GM12865 (cell line): ENCODE measurements at regions not wholly inside any gene's neighbourhood (a gene's known extent, or its start where the extent isn't known, plus 50 kb on each side); places are given as distances from the start of the nearest gene placed in this dataset.

Experiments used
- DNase-seq: peaks from one replicate; pipeline ENCODE4 v3.0.0; 2010; ENCODE audit warnings: low read depth
- H3K4me3 ChIP-seq: 2 replicates; pipeline ENCODE4 v1.5.1; 2011; ENCODE audit warnings: mild to moderate bottlenecking, low read depth, low read length, control low read depth
- TF ChIP-seq, protein P1 (sequence below): IDR thresholded peaks from 2 replicates; pipeline ENCODE4 v1.5.1; 2011; ENCODE audit warnings: low read length, control low read depth, low read depth, inconsistent platforms; ENCODE audit not compliant: insufficient read depth; ENCODE audit errors: missing control alignments

DNA sequence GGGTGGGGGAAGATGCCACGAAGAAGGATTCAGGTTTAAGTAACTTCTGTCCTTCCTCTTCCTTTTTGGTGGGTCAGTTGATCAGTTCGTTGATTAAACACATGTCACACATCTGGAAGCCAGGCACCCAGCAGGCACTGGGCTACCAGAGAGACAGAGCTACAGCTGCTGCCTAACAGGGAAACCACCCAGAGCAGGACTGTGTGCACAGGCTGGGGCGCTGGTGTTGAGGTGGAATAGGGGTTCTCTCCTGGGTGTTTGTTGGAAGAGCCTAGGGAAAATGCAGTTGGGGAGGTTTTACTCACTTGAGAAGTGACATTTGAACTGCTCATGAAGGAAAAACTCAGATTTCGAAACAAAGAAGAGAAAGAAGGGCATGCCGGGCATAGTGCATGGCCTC is 152.4 kb downstream of the IRX5 start:
- no peak for DNase-seq
- H3K4me3 ChIP-seq: no peak overlapping the region
- TF ChIP-seq, protein P1, sequence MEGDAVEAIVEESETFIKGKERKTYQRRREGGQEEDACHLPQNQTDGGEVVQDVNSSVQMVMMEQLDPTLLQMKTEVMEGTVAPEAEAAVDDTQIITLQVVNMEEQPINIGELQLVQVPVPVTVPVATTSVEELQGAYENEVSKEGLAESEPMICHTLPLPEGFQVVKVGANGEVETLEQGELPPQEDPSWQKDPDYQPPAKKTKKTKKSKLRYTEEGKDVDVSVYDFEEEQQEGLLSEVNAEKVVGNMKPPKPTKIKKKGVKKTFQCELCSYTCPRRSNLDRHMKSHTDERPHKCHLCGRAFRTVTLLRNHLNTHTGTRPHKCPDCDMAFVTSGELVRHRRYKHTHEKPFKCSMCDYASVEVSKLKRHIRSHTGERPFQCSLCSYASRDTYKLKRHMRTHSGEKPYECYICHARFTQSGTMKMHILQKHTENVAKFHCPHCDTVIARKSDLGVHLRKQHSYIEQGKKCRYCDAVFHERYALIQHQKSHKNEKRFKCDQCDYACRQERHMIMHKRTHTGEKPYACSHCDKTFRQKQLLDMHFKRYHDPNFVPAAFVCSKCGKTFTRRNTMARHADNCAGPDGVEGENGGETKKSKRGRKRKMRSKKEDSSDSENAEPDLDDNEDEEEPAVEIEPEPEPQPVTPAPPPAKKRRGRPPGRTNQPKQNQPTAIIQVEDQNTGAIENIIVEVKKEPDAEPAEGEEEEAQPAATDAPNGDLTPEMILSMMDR: no peak

DNA sequence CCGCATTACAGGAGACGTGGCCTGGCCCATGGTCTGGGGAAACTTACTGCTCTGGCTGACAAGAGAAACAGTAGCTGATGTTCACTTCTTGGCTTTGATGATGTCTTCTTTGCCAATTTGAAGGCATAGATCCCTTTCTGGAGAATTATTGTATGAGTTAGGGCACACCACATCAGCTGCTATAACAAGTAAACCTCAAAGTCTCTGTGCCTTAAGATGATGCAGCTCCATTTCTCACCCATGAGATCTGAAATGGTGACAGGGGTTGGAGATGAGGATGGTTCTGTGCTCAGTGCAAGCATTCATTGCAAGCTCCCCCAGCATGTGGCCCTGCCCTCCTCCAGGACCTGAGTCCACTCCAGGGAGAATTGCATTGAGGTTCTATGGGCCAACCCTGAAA is 157.4 kb downstream of the IRX5 start:
- H3K4me3 ChIP-seq: no peak overlapping the region
- no peak for DNase-seq
- TF ChIP-seq, protein P1: no peak

DNA sequence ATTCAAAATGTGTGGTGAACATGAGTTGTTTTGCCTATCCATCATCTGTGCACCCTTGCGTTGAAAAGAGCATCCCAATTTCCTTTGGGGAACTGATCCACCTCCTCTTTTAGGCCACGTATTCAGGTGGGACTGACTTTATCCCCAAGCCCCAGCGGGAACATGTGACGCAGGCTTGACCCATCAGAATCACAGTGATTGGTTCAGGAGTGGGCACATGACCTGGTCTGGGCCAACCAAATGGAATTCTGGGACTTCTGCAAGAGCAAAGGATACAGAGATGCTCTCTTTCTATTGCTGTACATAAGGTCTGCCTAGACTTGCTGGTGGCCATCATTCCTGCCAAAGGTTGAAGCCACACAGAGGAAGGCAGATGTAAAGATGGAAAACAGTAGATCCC is 158.9 kb downstream of the IRX5 start:
- H3K4me3 ChIP-seq: no peak overlapping the region
- TF ChIP-seq, protein P1: no peak
- no peak for DNase-seq

DNA sequence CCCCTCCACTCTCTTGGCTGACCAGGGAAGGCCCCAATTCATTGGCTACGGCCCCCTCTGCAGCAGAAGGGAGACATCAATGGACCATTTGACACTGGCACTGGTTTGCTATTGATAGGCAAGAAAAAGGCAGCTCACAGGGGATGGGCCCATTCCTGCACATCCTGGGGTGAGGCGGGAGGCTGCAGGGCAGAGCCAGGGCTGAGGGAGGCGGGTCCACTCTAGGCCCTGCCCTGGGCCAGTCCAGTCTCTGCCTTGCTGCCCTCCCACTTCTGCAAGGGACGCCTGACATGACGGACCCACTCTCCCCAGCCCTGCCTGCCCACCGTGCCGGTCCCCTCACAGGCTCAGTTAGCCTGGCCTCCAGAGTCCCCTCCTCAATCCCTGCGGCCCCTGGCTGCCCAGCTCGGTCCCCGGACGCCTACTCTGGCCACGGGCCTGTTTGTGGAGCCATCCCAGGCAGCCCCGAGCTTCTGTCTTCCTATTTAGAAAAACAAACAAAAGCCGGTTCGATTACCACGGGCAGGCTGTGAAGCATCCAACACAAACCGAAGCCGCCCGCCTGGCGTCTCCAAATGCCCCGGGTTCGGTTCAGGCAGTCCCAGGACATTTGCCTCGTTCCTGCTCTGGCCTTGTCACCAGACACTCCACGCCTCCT is 160.7 kb downstream of the IRX5 start:
- TF ChIP-seq, protein P1: no peak
- DNase-seq: no peak
- no peak overlapping the region for H3K4me3 ChIP-seq

DNA sequence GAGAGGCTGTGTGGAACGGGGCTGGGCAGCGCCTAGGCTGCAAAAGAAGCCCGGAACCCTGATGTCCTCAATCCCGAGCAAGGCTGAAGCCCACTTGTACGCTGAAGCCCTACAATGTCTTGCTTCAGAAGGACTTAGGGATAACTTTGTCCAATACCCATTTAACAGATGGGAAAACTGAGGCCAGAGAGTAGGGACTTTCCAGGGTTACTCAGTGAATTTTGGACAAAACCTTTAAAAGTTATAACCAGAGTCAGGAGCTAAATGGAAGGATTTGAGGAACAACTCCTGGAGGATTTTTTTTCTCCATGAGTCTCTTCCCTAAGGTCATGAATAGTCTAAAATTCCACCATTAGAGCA is 161.2 kb downstream of the IRX5 start:
- no peak overlapping the region for H3K4me3 ChIP-seq
- DNase-seq: no peak
- TF ChIP-seq, protein P1: no peak

DNA sequence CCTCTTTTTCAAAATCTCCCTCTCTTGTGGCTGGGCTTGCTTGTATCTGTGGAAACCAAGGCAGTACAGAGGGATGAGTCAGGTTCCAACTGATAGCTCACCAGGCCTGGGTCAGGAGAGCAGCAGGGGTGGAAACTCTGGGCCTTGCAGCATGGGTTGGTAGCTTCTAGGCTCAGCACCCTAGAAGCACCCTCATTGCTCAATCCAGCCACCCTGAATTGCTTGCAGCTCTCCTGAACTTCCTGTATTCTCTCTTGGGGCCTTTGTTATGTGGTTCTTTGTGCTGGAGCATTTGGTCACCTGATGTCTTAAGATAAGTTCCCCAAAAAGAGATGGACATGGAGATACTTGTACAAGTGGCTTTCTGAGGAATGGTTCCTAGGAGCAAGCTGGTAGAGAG is 169.4 kb downstream of the IRX5 start:
- no peak for DNase-seq
- TF ChIP-seq, protein P1: no peak
- H3K4me3 ChIP-seq: no peak overlapping the region

DNA sequence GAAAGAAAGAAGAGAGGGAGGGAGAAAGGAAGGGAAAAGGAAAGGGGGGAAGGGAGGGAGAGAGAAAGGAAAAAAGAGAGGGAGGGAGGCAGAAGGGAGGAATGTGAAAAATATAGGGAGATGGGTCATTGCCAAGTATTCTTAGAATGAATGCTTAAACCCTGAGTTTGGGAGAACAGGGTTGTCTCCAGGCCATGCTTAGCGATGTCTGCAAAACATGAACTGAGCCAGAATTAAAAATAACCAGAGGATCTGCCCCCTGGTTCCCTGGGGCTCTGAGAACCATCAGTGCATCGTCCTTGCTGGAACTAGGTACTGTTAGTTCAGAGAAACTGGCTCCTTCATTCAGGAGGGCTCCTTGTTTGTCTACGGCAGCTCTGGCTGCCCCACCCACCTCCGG is 170.4 kb downstream of the IRX5 start:
- no peak for DNase-seq
- H3K4me3 ChIP-seq: no peak overlapping the region
- TF ChIP-seq, protein P1: no peak
